ENCODE measurements at regions not wholly inside any gene's neighbourhood (a gene's known extent, or its start where the extent isn't known, plus 50 kb on each side); places are given as distances from the start of the nearest gene placed in this dataset.

- H3K23ac ChIP-seq (ENCODE audit: insufficient read length, low read depth, low read length) = no peak overlapping the region
- no peak for TF ChIP-seq CTCF (conservative IDR thresholded peaks at IDR 0.05)
- no peak overlapping the region for H3K27ac ChIP-seq (ENCODE audit: insufficient read length, low read depth, low read length)
- H3K4me2 ChIP-seq (ENCODE audit: insufficient read depth, insufficient read length, low read length) = no peak overlapping the region
- H3K9me3 Mint-ChIP-seq = peaks cover 12 to 17% of the 10 kb centered on the region in 2 experiments
- no peaks in the 10 kb centered on the region; the same call in 1 of the 2 replicates for H3K79me2 ChIP-seq (ENCODE audit: insufficient read depth, low read length)
- H3K79me1 ChIP-seq (ENCODE audit: insufficient read depth, low read depth, low read length, poor library complexity, severe bottlenecking) = peaks cover 4% of the 10 kb centered on the region
- H2BK20ac ChIP-seq (ENCODE audit: low read depth, low read length, poor library complexity, severe bottlenecking) = no peak overlapping the region
- no peak overlapping the region for H3K4ac ChIP-seq (ENCODE audit: low read depth, low read length)
- peaks cover 17% of the 10 kb centered on the region; the same call in 1 of the 2 replicates for H3K4me1 ChIP-seq (ENCODE audit: insufficient read depth, low read length)
- no peak overlapping the region for H2BK12ac ChIP-seq (ENCODE audit: insufficient read length, low read depth, low read length)
- peaks cover 65% of the 10 kb centered on the region in 2 experiments for H3K4me1 Mint-ChIP-seq
- H3K27me3 Mint-ChIP-seq (ENCODE audit: low read depth) = no peaks in the 10 kb centered on the region
- no peak overlapping the region for H4K91ac ChIP-seq (ENCODE audit: insufficient read length, low read depth, low read length)
- peaks cover 13 to 21% (median 14%) of the 10 kb centered on the region in 3 experiments for H3K36me3 Mint-ChIP-seq (ENCODE audit: insufficient read depth in 1 of 3, low read depth in 3 of 3)
- no peak overlapping the region for H3T11ph ChIP-seq (ENCODE audit: low read length)
- H4K20me1 ChIP-seq (ENCODE audit: control insufficient read depth, insufficient read depth, insufficient read length) = no peaks in the 10 kb centered on the region
- DNase-seq = no peak
- H2BK15ac ChIP-seq (ENCODE audit: low read depth, low read length) = no peak overlapping the region
- peak overlapping the region; percentile 9 to 60 (median 12); a peak in 2 of 7 replicates for H3K27ac Mint-ChIP-seq
- no peak overlapping the region for H3K18ac ChIP-seq (ENCODE audit: insufficient read length, low read depth, low read length)
- H3K9ac ChIP-seq (ENCODE audit: extremely low read depth, insufficient read length, low read length) = no peak overlapping the region
- H4K5ac ChIP-seq (ENCODE audit: insufficient read length, low read depth, low read length) = no peak overlapping the region
- no peak overlapping the region for H4K8ac ChIP-seq (replicated peaks; ENCODE audit: insufficient read length, low read depth, low read length)
- no peak overlapping the region for H3K14ac ChIP-seq (ENCODE audit: insufficient read depth, low read length)
- H2AFZ ChIP-seq (ENCODE audit: low read length) = no peak overlapping the region
- no peaks in the 10 kb centered on the region for H3K27me3 ChIP-seq (ENCODE audit: insufficient read depth, low read length)
- no peaks in the 10 kb centered on the region for H3K23me2 ChIP-seq (ENCODE audit: insufficient read length, low read depth, low read length, poor library complexity, severe bottlenecking)
- H2BK120ac ChIP-seq (ENCODE audit: low read depth, low read length, poor library complexity, severe bottlenecking) = no peak overlapping the region
- peak overlapping the region in 1 of 2 experiments; percentile 30; a peak in 1 of 5 replicates for H3K4me3 Mint-ChIP-seq
- H3K9me3 ChIP-seq (ENCODE audit: control insufficient read depth, low read depth, low read length) = no peaks in the 10 kb centered on the region
- H2BK5ac ChIP-seq (ENCODE audit: insufficient read length, low read length) = no peak overlapping the region
- H2AK5ac ChIP-seq (ENCODE audit: insufficient read length, low read length) = no peak overlapping the region
- no peak overlapping the region for H3K56ac ChIP-seq (ENCODE audit: insufficient read length, low read depth, low read length)
- no CpG with 5 or more reads among the region's 2 CpGs for WGBS (ENCODE audit: extremely low coverage, insufficient read length, low lambda C conversion rate)
These were observed 72.3 kb upstream of the DST start for GRCh38 chr6:56714982-56715456.
